BE2C (cell line): ENCODE measurements at regions not wholly inside any gene's neighbourhood (a gene's known extent, or its start where the extent isn't known, plus 50 kb on each side); places are given as distances from the start of the nearest gene placed in this dataset.
"Not testable (repeated sequence)": the region's sequence is repeated elsewhere in the genome, so short reads cannot be mapped to it uniquely, and the experiment has no call there.

Source experiments
- DNase-seq: peaks from one replicate; pipeline ENCODE4 v3.0.0-alpha.2; 2020
- H3K27me3 ChIP-seq: fragments of 250-450 bp; sonication (Bioruptor Pico); 2 replicates; pipeline ENCODE4 v1.5.1; 2020; ENCODE audit warnings: mild to moderate bottlenecking
- H3K36me3 ChIP-seq: fragments of 250-450 bp; sonication (Bioruptor Pico); 2 replicates; pipeline ENCODE4 v1.5.1; 2020; ENCODE audit warnings: mild to moderate bottlenecking
- H3K4me1 ChIP-seq: fragments of 250-450 bp; sonication (Bioruptor Pico); 2 replicates; pipeline ENCODE4 v1.5.1; 2020
- H3K4me3 ChIP-seq: 2 replicates; pipeline ENCODE4 v1.5.1; 2011; ENCODE audit warnings: low read depth, low read length
- H3K9me3 ChIP-seq: fragments of 250-450 bp; sonication (Bioruptor Pico); 2 replicates; pipeline ENCODE4 v1.5.1; 2020
- CTCF ChIP-seq: IDR thresholded peaks from 2 replicates; pipeline ENCODE4 v1.5.1; 2012; ENCODE audit warnings: mild to moderate bottlenecking, low read depth, low read length

- Histone ChIP-seq H3K4me1 (no peaks in the 10 kb centered on the region), H3K9me3 (no peaks in the 10 kb centered on the region), H3K27me3 (no peaks in the 10 kb centered on the region), H3K4me3 (no peak overlapping the region), H3K36me3 (no peaks in the 10 kb centered on the region)
- TF ChIP-seq CTCF: no peak
- no peak for DNase-seq
Measured at GRCh38 chr5:7157083-7157482, 238.9 kb upstream of the ADCY2 start.

GRCh38 chr5:7169240-7169878 lies 226.6 kb upstream of the ADCY2 start:
- Histone ChIP-seq H3K36me3 (no peaks in the 10 kb centered on the region), H3K9me3 (no peaks in the 10 kb centered on the region; the same call in 1 of the 2 replicates), H3K4me1 (no peaks in the 10 kb centered on the region), H3K4me3 (no peak overlapping the region), H3K27me3 (no peaks in the 10 kb centered on the region)
- no peak for DNase-seq
- TF ChIP-seq CTCF: no peak

- H3K27me3 ChIP-seq, H3K9me3 ChIP-seq, H3K36me3 ChIP-seq, H3K4me3 ChIP-seq, H3K4me1 ChIP-seq, DNase-seq: not testable (repeated sequence)
Measured at GRCh38 chr5:7170785-7171184, 225.2 kb upstream of the ADCY2 start.

GRCh38 chr5:7179364-7179763 lies 216.6 kb upstream of the ADCY2 start:
- no peak for TF ChIP-seq CTCF
- no peaks in the 10 kb centered on the region for H3K4me1 ChIP-seq
- no peaks in the 10 kb centered on the region for H3K36me3 ChIP-seq
- H3K4me3 ChIP-seq: no peak overlapping the region
- H3K27me3 ChIP-seq: no peaks in the 10 kb centered on the region
- no peak for DNase-seq
- no peaks in the 10 kb centered on the region for H3K9me3 ChIP-seq

GRCh38 chr5:7181841-7182240 lies 214.1 kb upstream of the ADCY2 start:
- H3K4me1 ChIP-seq: no peaks in the 10 kb centered on the region
- no peaks in the 10 kb centered on the region for H3K27me3 ChIP-seq
- TF ChIP-seq CTCF: no peak
- no peaks in the 10 kb centered on the region for H3K9me3 ChIP-seq
- DNase-seq: no peak
- H3K4me3 ChIP-seq: no peak overlapping the region
- no peaks in the 10 kb centered on the region for H3K36me3 ChIP-seq

- Histone ChIP-seq H3K27me3 (no peaks in the 10 kb centered on the region), H3K9me3 (no peaks in the 10 kb centered on the region), H3K36me3 (no peaks in the 10 kb centered on the region), H3K4me3 (no peak overlapping the region), H3K4me1 (no peaks in the 10 kb centered on the region)
- no peak for TF ChIP-seq CTCF
- DNase-seq: no peak
Measured at GRCh38 chr5:7185742-7186141, 210.2 kb upstream of the ADCY2 start.

GRCh38 chr5:7186818-7187217 lies 209.1 kb upstream of the ADCY2 start:
- Histone ChIP-seq H3K36me3 (no peaks in the 10 kb centered on the region), H3K9me3 (no peaks in the 10 kb centered on the region), H3K4me3 (no peak overlapping the region), H3K27me3 (no peaks in the 10 kb centered on the region), H3K4me1 (no peaks in the 10 kb centered on the region)
- DNase-seq: no peak
- TF ChIP-seq CTCF: no peak
